ENCODE measurements at regions not wholly inside any gene's neighbourhood (a gene's known extent, or its start where the extent isn't known, plus 50 kb on each side); places are given as distances from the start of the nearest gene placed in this dataset.

DNA sequence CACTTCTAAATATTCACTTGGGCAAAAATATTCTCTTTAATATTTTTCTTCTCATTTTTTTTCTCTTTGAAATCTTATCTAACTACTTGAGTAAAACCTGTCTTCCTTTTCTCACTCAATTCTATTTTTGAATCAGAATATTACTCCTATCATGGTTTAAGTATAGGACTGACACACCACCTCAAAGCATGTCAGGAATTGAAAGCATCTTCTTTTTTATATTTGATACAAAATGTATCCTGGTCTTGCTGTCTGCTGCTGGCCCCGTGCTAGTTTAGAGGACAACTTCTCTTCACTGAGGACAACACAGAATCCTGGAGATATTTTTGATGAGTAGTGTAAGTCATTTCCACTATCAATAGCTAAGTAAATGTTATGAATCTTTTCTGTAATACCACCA, 383.6 kb downstream of the GADD45G start:
- no peak overlapping the region for H3K27ac ChIP-seq (ENCODE audit: low read length)
- no peaks in the 10 kb centered on the region for H3K36me3 ChIP-seq (replicated peaks; ENCODE audit: insufficient read depth, low read length)
- peaks cover 7% of the 10 kb centered on the region; the same call in 1 of the 2 replicates for H3K4me1 ChIP-seq (ENCODE audit: low read length)
- no peak overlapping the region for H2AFZ ChIP-seq (ENCODE audit: low read length)
- no peaks in the 10 kb centered on the region for H3K9me3 ChIP-seq (replicated peaks; ENCODE audit: insufficient read depth, low read length)
- no peak overlapping the region for H3K4me2 ChIP-seq (ENCODE audit: low read depth, low read length)
- H3K9me2 ChIP-seq (replicated peaks; ENCODE audit: insufficient read depth, low read length), result no peaks in the 10 kb centered on the region
- no peak overlapping the region for H3K4me3 ChIP-seq (ENCODE audit: low read length)
- no peaks in the 10 kb centered on the region for H3F3A ChIP-seq (ENCODE audit: insufficient read depth, low read length)
- H3K27me3 ChIP-seq (replicated peaks; ENCODE audit: insufficient read depth, low read length), result no peaks in the 10 kb centered on the region
- H4K20me1 ChIP-seq (ENCODE audit: insufficient read depth, low read length), result no peaks in the 10 kb centered on the region
- no peak overlapping the region for H3K9ac ChIP-seq (ENCODE audit: low read length)
- DNase-seq, result no peak
- TF ChIP-seq CTCF (IDR thresholded peaks at IDR 0.05; ENCODE audit: low read length), result no peak
- TF ChIP-seq EZH2phosphoT487 (IDR thresholded peaks at IDR 0.05; ENCODE audit: low read length), result no peak
- TF ChIP-seq EZH2 (optimal IDR thresholded peaks at IDR 0.05; ENCODE audit: low read depth, low read length), result no peak
- H3K79me2 ChIP-seq (ENCODE audit: low read length), result no peaks in the 10 kb centered on the region

DNA sequence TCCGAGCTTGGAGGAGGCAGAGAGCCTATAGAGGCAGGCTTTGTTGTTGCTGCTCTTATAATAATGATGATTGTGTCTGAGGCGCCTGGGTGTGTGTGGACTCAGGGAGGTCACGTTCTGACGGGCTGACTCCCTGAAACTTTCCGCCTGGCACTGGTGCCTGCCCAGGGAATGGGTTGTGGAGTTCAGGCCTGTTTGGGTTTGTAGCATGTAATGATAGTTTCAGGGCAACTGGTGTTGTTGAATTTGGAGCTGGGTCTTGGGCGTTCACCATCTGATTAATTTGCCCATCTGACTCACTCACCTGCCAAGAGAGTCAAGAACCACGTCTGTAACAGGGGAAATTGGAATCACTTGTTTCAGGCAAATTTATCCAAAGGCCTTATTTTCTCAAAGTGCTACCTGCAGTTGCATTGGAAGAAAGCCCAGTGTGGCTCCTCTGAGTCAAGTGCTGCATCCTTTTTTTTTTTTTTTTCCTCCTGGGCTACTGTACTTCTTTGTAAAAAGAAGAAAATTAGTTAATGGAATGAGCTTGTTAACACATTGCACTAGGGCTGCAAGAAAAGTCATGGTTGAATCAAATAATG, 386.5 kb downstream of the GADD45G start:
- no peak overlapping the region for H2AFZ ChIP-seq (ENCODE audit: low read length)
- DNase-seq, result no peak
- no peak overlapping the region for H3K9ac ChIP-seq (ENCODE audit: low read length)
- TF ChIP-seq CTCF (IDR thresholded peaks at IDR 0.05; ENCODE audit: low read length) (no peak), EZH2phosphoT487 (IDR thresholded peaks at IDR 0.05; ENCODE audit: low read length) (no peak), EZH2 (optimal IDR thresholded peaks at IDR 0.05; ENCODE audit: low read depth, low read length) (no peak)
- no peaks in the 10 kb centered on the region for H3K9me3 ChIP-seq (replicated peaks; ENCODE audit: insufficient read depth, low read length)
- no peak overlapping the region for H3K4me2 ChIP-seq (ENCODE audit: low read depth, low read length)
- H3K9me2 ChIP-seq (replicated peaks; ENCODE audit: insufficient read depth, low read length), result no peaks in the 10 kb centered on the region
- H3K79me2 ChIP-seq (ENCODE audit: low read length), result no peaks in the 10 kb centered on the region
- H4K20me1 ChIP-seq (ENCODE audit: insufficient read depth, low read length), result no peaks in the 10 kb centered on the region
- H3K4me1 ChIP-seq (ENCODE audit: low read length), result no peaks in the 10 kb centered on the region
- H3K27me3 ChIP-seq (replicated peaks; ENCODE audit: insufficient read depth, low read length), result no peaks in the 10 kb centered on the region
- H3K4me3 ChIP-seq (ENCODE audit: low read length), result no peak overlapping the region
- no peak overlapping the region for H3K27ac ChIP-seq (ENCODE audit: low read length)
- H3K36me3 ChIP-seq (replicated peaks; ENCODE audit: insufficient read depth, low read length), result no peaks in the 10 kb centered on the region
- H3F3A ChIP-seq (ENCODE audit: insufficient read depth, low read length), result no peaks in the 10 kb centered on the region

GRCh38 chr9:89992326-89993198, 387.8 kb downstream of the GADD45G start:
- H3F3A ChIP-seq (ENCODE audit: insufficient read depth, low read length), result no peaks in the 10 kb centered on the region
- no peaks in the 10 kb centered on the region for H4K20me1 ChIP-seq (ENCODE audit: insufficient read depth, low read length)
- DNase-seq, result no peak
- TF ChIP-seq EZH2 (optimal IDR thresholded peaks at IDR 0.05; ENCODE audit: low read depth, low read length) (no peak), CTCF (IDR thresholded peaks at IDR 0.05; ENCODE audit: low read length) (no peak), EZH2phosphoT487 (IDR thresholded peaks at IDR 0.05; ENCODE audit: low read length) (no peak)
- H3K4me2 ChIP-seq (ENCODE audit: low read depth, low read length), result no peak overlapping the region
- H3K9me2 ChIP-seq (replicated peaks; ENCODE audit: insufficient read depth, low read length), result no peaks in the 10 kb centered on the region
- H3K27me3 ChIP-seq (replicated peaks; ENCODE audit: insufficient read depth, low read length), result peaks cover 4% of the 10 kb centered on the region
- no peak overlapping the region for H3K27ac ChIP-seq (ENCODE audit: low read length)
- H3K9ac ChIP-seq (ENCODE audit: low read length), result no peak overlapping the region
- H3K79me2 ChIP-seq (ENCODE audit: low read length), result no peaks in the 10 kb centered on the region
- H2AFZ ChIP-seq (ENCODE audit: low read length), result no peak overlapping the region
- no peaks in the 10 kb centered on the region for H3K36me3 ChIP-seq (replicated peaks; ENCODE audit: insufficient read depth, low read length)
- H3K9me3 ChIP-seq (replicated peaks; ENCODE audit: insufficient read depth, low read length), result no peaks in the 10 kb centered on the region
- H3K4me3 ChIP-seq (ENCODE audit: low read length), result no peak overlapping the region
- H3K4me1 ChIP-seq (ENCODE audit: low read length), result no peaks in the 10 kb centered on the region
